HG03064 (cell line): ENCODE measurements at regions not wholly inside any gene's neighbourhood (a gene's known extent, or its start where the extent isn't known, plus 50 kb on each side); places are given as distances from the start of the nearest gene placed in this dataset.
"Not testable (repeated sequence)": the region's sequence is repeated elsewhere in the genome, so short reads cannot be mapped to it uniquely, and the experiment has no call there.

Source experiments
- ATAC-seq: cut with Tn5 transposase; IDR thresholded peaks from one replicate; pipeline ENCODE4 v1.9.1; 2021; ENCODE audit warnings: low read depth; ENCODE audit not compliant: unreplicated experiment

- no peak for ATAC-seq
Measured at GRCh38 chr4:45004847-45005565, 278.6 kb upstream of the GNPDA2 start.

GRCh38 chr4:45004326-45004725 lies 278.0 kb upstream of the GNPDA2 start:
- ATAC-seq: no peak

GRCh38 chr4:44996276-44996845 lies 270.0 kb upstream of the GNPDA2 start:
- no peak for ATAC-seq

- ATAC-seq: no peak
Measured at GRCh38 chr4:44988011-44988410, 261.7 kb upstream of the GNPDA2 start.

GRCh38 chr4:44985938-44986337 lies 259.6 kb upstream of the GNPDA2 start:
- ATAC-seq: no peak

GRCh38 chr4:44985152-44985551 lies 258.8 kb upstream of the GNPDA2 start:
- no peak for ATAC-seq

GRCh38 chr4:44984083-44984482 lies 257.7 kb upstream of the GNPDA2 start:
- no peak for ATAC-seq

- no peak for ATAC-seq
Measured at GRCh38 chr4:44983083-44983482, 256.7 kb upstream of the GNPDA2 start.

- ATAC-seq: no peak
Measured at GRCh38 chr4:44978020-44978419, 251.7 kb upstream of the GNPDA2 start.

GRCh38 chr4:44965435-44966095 lies 239.2 kb upstream of the GNPDA2 start:
- ATAC-seq: no peak

- not testable (repeated sequence) for ATAC-seq
Measured at GRCh38 chr4:44964086-44964485, 237.7 kb upstream of the GNPDA2 start.

GRCh38 chr4:44961001-44961755 lies 234.8 kb upstream of the GNPDA2 start:
- no peak for ATAC-seq

GRCh38 chr4:44931720-44932119 lies 205.4 kb upstream of the GNPDA2 start:
- no peak for ATAC-seq

GRCh38 chr4:44928785-44929184 lies 202.4 kb upstream of the GNPDA2 start:
- ATAC-seq: no peak

- no peak for ATAC-seq
Measured at GRCh38 chr4:44927399-44928380, 201.3 kb upstream of the GNPDA2 start.

GRCh38 chr4:44916411-44916810 lies 190.1 kb upstream of the GNPDA2 start:
- ATAC-seq: no peak

- ATAC-seq: no peak
Measured at GRCh38 chr4:44914748-44915147, 188.4 kb upstream of the GNPDA2 start.

GRCh38 chr4:44914223-44914622 lies 187.9 kb upstream of the GNPDA2 start:
- no peak for ATAC-seq

GRCh38 chr4:44912980-44913379 lies 186.6 kb upstream of the GNPDA2 start:
- no peak for ATAC-seq

GRCh38 chr4:44908565-44908964 lies 182.2 kb upstream of the GNPDA2 start:
- no peak for ATAC-seq
